Renal cortical epithelial cell (primary cell): ENCODE measurements at regions not wholly inside any gene's neighbourhood (a gene's known extent, or its start where the extent isn't known, plus 50 kb on each side); places are given as distances from the start of the nearest gene placed in this dataset.

ENCODE experiments used
- DNase-seq: peaks from one replicate; pipeline ENCODE4 v3.0.0-alpha.2; 2011; ENCODE audit warnings: low read depth

GRCh38 chr13:111999352-111999751, 67.6 kb upstream of the SOX1 start:
- no peak for DNase-seq

GRCh38 chr13:112000888-112001287, 66.1 kb upstream of the SOX1 start:
- no peak for DNase-seq

- DNase-seq: no peak
These were observed 65.4 kb upstream of the SOX1 start for GRCh38 chr13:112001571-112001970.

GRCh38 chr13:112003396-112003795, 63.6 kb upstream of the SOX1 start:
- no peak for DNase-seq

GRCh38 chr13:112003941-112004340, 63.0 kb upstream of the SOX1 start:
- no peak for DNase-seq

DNA sequence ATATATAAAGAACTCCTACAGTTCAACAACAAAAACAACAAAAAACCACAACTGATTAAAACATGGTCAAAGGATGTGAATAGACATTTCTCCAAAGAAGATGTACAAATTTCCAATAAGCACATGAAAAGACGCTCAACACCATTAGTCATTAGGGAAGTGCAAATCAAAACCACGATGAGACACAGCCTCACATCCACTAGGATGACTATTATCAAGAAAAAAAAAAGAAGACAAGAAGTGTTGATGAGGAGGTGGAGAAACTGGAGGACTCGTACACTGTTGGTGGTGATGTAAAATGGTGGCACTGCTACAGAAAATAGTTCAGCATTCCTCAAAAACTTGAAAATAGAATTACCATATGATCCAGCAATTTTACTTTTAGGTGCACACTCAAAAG, 61.0 kb upstream of the SOX1 start:
- no peak for DNase-seq

- no peak for DNase-seq
These were observed 59.8 kb upstream of the SOX1 start for GRCh38 chr13:112007191-112007590.

DNA sequence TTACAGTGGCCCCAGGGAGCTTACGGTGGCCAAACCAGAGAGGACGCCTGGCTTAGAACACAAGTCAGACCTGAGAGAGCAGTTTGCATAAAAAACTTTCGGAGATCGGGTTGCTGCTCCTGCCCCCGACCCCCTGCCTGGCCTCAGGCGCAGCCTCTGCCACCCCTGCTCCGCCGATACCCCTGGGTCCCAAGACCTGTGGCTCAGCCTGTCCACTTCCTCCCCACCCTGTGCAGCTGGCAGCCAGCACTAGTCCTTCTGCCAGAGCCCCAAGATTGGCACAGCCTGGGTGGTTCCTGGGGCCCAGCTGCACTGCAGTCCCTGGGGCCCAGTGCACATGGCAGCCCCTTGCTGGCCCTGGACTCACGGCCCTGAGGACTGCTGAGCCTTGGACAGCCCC, 56.2 kb upstream of the SOX1 start:
- DNase-seq: no peak

DNA sequence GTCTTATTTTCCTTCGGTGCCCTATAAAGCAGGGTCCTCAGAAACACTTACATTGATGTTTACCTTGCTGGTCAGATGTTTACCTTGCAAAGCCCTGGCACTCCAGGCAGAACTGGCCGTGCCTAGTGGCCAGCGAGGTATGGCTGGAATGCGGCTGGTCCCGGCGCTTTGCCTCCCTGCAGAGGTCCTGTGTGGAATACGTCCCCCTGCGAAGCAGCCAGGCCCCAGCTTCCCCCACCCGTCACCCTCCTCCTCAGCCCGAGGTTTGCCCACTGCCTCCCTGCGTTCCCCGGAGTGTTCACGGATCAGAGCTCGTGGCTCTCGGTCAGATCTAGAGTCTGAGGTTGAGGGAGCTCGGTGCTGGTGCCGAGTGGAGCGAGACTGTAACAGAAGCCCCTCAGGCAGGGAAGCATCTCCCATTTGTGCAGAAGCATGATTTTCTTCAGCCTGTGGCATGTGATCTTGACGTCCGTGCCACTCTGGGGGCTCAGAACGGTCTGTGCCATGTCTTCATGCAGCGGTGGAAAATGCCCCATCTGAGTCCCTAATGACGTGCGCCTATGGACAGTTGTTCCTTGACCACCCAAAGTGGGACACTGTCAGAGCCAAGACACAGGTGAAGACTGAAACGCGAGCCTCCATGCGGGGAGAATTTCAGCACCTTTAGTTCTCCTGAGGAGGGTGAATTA, 54.8 kb upstream of the SOX1 start:
- DNase-seq: no peak

DNA sequence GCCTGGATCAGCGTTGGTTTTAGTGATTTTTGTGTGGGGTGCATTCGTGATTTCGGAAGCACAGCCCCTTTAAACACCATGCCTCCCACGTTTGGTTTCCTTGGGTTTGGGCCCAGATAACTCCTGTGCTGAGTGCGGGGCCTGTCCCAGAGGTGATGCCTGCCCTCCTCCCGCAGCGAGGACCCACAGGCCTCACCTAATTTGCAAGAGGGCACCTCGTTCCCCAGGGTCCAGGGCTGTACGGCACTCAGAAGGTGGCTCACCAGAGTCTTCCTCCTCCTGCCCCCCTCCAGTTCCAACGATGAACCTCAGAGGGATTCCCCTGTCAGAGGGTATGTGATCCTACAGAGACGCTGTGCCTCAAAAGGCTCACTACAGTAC, 54.3 kb upstream of the SOX1 start:
- DNase-seq: no peak

DNA sequence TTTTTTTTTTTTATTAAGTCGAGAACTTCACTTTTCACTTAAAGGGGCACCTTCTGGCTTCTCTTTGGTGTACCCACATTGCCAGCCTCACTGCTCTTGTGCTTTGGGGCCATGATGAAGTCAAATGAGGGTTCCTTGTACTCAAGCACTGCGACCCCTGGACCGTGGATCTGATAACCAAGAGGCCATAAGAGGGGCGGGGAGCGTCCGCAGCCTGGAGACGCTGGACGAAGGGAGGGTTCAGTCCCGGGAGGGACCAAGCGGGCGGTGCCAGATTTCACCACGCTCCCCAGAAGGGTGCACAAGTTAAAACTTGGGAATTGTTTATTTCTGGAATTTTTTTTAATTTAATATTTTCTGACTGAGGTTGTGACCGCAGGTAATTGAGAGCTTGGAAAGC, 53.3 kb upstream of the SOX1 start:
- no peak for DNase-seq

- no peak for DNase-seq
These were observed 52.1 kb upstream of the SOX1 start for GRCh38 chr13:112014857-112015256.
